Coronary artery (tissue), 2 donors: ENCODE measurements at regions not wholly inside any gene's neighbourhood (a gene's known extent, or its start where the extent isn't known, plus 50 kb on each side); places are given as distances from the start of the nearest gene placed in this dataset.

Source experiments
- DNase-seq: peaks from one replicate; pipeline ENCODE4 v3.0.0-alpha.2; 2017; ENCODE audit warnings: low spot score
- H3K27ac ChIP-seq, 2 donors: fragments of 200-600 bp; sonication (generic); one replicate each; pipeline ENCODE4 v1.5.1; 2016 to 2019
- H3K4me3 ChIP-seq: fragments of 200-600 bp; sonication (generic); 2 replicates; pipeline ENCODE4 v1.5.1; 2016; ENCODE audit warnings: mild to moderate bottlenecking, moderate library complexity
- CTCF ChIP-seq: fragments of 200-600 bp; sonication (generic); IDR thresholded peaks from one replicate; pipeline ENCODE4 v1.5.1; 2019; ENCODE audit warnings: antibody characterized with exemption

- no peak overlapping the region for H3K4me3 ChIP-seq
- TF ChIP-seq CTCF, result no peak
- H3K27ac ChIP-seq, result no peak overlapping the region
- no peak for DNase-seq
These were observed 229.5 kb downstream of the SOX2 start for GRCh38 chr3:181941250-181941649.

- DNase-seq, result no peak
- TF ChIP-seq CTCF, result no peak
- no peak overlapping the region for H3K27ac ChIP-seq
- H3K4me3 ChIP-seq, result no peak overlapping the region
These were observed 231.6 kb downstream of the SOX2 start for GRCh38 chr3:181943285-181943684.

- Histone ChIP-seq H3K27ac (no peak overlapping the region), H3K4me3 (no peak overlapping the region)
- no peak for DNase-seq
- TF ChIP-seq CTCF, result no peak
These were observed 235.9 kb downstream of the SOX2 start for GRCh38 chr3:181947606-181948005.

GRCh38 chr3:181948286-181948685, 236.6 kb downstream of the SOX2 start:
- no peak for TF ChIP-seq CTCF
- no peak overlapping the region for H3K4me3 ChIP-seq
- no peak for DNase-seq
- H3K27ac ChIP-seq, result no peak overlapping the region

GRCh38 chr3:181952221-181952620, 240.5 kb downstream of the SOX2 start:
- no peak for DNase-seq
- TF ChIP-seq CTCF, result no peak
- H3K27ac ChIP-seq, result no peak overlapping the region
- no peak overlapping the region for H3K4me3 ChIP-seq

GRCh38 chr3:181952929-181953328, 241.2 kb downstream of the SOX2 start:
- DNase-seq, result no peak
- no peak for TF ChIP-seq CTCF
- Histone ChIP-seq H3K4me3 (no peak overlapping the region), H3K27ac (no peak overlapping the region)

- DNase-seq, result no peak
- TF ChIP-seq CTCF, result no peak
- Histone ChIP-seq H3K27ac (no peak overlapping the region), H3K4me3 (no peak overlapping the region)
These were observed 243.8 kb downstream of the SOX2 start for GRCh38 chr3:181955566-181955965.
